ENCODE measurements at regions not wholly inside any gene's neighbourhood (a gene's known extent, or its start where the extent isn't known, plus 50 kb on each side); places are given as distances from the start of the nearest gene placed in this dataset.

GRCh38 chr4:1491328-1492141, 85.3 kb upstream of the NKX1-1 start:
- Histone ChIP-seq H3K9ac (ENCODE audit: low read length) (no peak overlapping the region), H3K9me3 (ENCODE audit: insufficient read depth, low read depth, low read length) (peaks cover 13% of the 10 kb centered on the region)
- no CpG with 5 or more reads among the region's 21 CpGs for WGBS (ENCODE audit: extremely low coverage, insufficient coverage, insufficient read length)

GRCh38 chr4:1490654-1491327, 84.5 kb upstream of the NKX1-1 start:
- no peak overlapping the region for H3K4me3 ChIP-seq (ENCODE audit: low read depth, low read length)
- no peak overlapping the region for H2BK120ac ChIP-seq (ENCODE audit: insufficient read depth, low read length, poor library complexity)
- no peaks in the 10 kb centered on the region for H3K79me1 ChIP-seq (ENCODE audit: low read length)
- H3K4ac ChIP-seq (ENCODE audit: low read depth, low read length), result no peak overlapping the region
- H2BK12ac ChIP-seq (ENCODE audit: low read length), result no peak overlapping the region
- H3K4me1 ChIP-seq (ENCODE audit: control insufficient read depth in 1 of 2, insufficient read depth in 2 of 2, low read length in 2 of 2), result no peaks in the 10 kb centered on the region
- H2BK5ac ChIP-seq (ENCODE audit: low read depth, low read length, poor library complexity), result no peak overlapping the region
- no peak overlapping the region for H2AK5ac ChIP-seq (ENCODE audit: low read length)
- H2AFZ ChIP-seq (ENCODE audit: insufficient read depth, low read length, poor library complexity), result no peak overlapping the region
- H3K27me3 ChIP-seq (ENCODE audit: insufficient read depth, low read length), result no peaks in the 10 kb centered on the region
- H3K9me3 ChIP-seq (ENCODE audit: insufficient read depth, low read depth, low read length), result peaks cover 17% of the 10 kb centered on the region
- no peak overlapping the region for H3K18ac ChIP-seq (ENCODE audit: low read length)
- no peaks in the 10 kb centered on the region for H3K79me2 ChIP-seq (ENCODE audit: control insufficient read depth, insufficient read depth, low read length, poor library complexity)
- no peak for DNase-seq
- no peak overlapping the region for H4K8ac ChIP-seq (ENCODE audit: low read depth, low read length)
- H3K36me3 ChIP-seq (ENCODE audit: control insufficient read depth in 1 of 2, insufficient read depth in 2 of 2, low read length in 2 of 2), result no peaks in the 10 kb centered on the region
- no peak overlapping the region for H3K4me2 ChIP-seq (ENCODE audit: low read length)
- no peak overlapping the region for H4K91ac ChIP-seq (ENCODE audit: low read depth, low read length)
- no peak overlapping the region for H3K14ac ChIP-seq (ENCODE audit: low read length)
- no peak overlapping the region for H3K23ac ChIP-seq (ENCODE audit: low read length)
- H3K9ac ChIP-seq (ENCODE audit: low read length), result no peak overlapping the region
- H3K27ac ChIP-seq (ENCODE audit: low read depth, low read length), result no peak overlapping the region
- no CpG with 5 or more reads among the region's 32 CpGs for WGBS (ENCODE audit: extremely low coverage, insufficient coverage, insufficient read length)
- H4K12ac ChIP-seq (ENCODE audit: low read depth, low read length), result no peak overlapping the region

More at GRCh38 chr4:1491328-1492141, 85.3 kb upstream of the NKX1-1 start:
- Histone ChIP-seq H3K4me3 (ENCODE audit: low read depth, low read length) (no peak overlapping the region), H4K91ac (ENCODE audit: low read depth, low read length) (no peak overlapping the region), H3K79me1 (ENCODE audit: low read length) (no peaks in the 10 kb centered on the region), H3K4ac (ENCODE audit: low read depth, low read length) (no peak overlapping the region), H3K27me3 (ENCODE audit: insufficient read depth, low read length) (no peaks in the 10 kb centered on the region), H2AFZ (ENCODE audit: insufficient read depth, low read length, poor library complexity) (no peak overlapping the region), H3K18ac (ENCODE audit: low read length) (no peak overlapping the region), H3K4me2 (ENCODE audit: low read length) (no peak overlapping the region), H2BK5ac (ENCODE audit: low read depth, low read length, poor library complexity) (no peak overlapping the region), H3K27ac (ENCODE audit: low read depth, low read length) (no peak overlapping the region), H3K36me3 (ENCODE audit: control insufficient read depth in 1 of 2, insufficient read depth in 2 of 2, low read length in 2 of 2) (no peaks in the 10 kb centered on the region), H3K4me1 (ENCODE audit: control insufficient read depth in 1 of 2, insufficient read depth in 2 of 2, low read length in 2 of 2) (no peaks in the 10 kb centered on the region), H3K79me2 (ENCODE audit: control insufficient read depth, insufficient read depth, low read length, poor library complexity) (no peaks in the 10 kb centered on the region), H3K14ac (ENCODE audit: low read length) (no peak overlapping the region), H2BK12ac (ENCODE audit: low read length) (no peak overlapping the region), H2AK5ac (ENCODE audit: low read length) (no peak overlapping the region), H4K8ac (ENCODE audit: low read depth, low read length) (no peak overlapping the region), H2BK120ac (ENCODE audit: insufficient read depth, low read length, poor library complexity) (no peak overlapping the region), H4K12ac (ENCODE audit: low read depth, low read length) (no peak overlapping the region), H3K23ac (ENCODE audit: low read length) (no peak overlapping the region)
- DNase-seq, result no peak

GRCh38 chr4:1490011-1490653, 83.9 kb upstream of the NKX1-1 start:
- Histone ChIP-seq H2BK5ac (ENCODE audit: low read depth, low read length, poor library complexity) (no peak overlapping the region), H2BK120ac (ENCODE audit: insufficient read depth, low read length, poor library complexity) (no peak overlapping the region), H4K12ac (ENCODE audit: low read depth, low read length) (no peak overlapping the region), H3K9me3 (ENCODE audit: insufficient read depth, low read depth, low read length) (peaks cover 17% of the 10 kb centered on the region), H3K79me2 (ENCODE audit: control insufficient read depth, insufficient read depth, low read length, poor library complexity) (no peaks in the 10 kb centered on the region), H3K4me1 (ENCODE audit: control insufficient read depth in 1 of 2, insufficient read depth in 2 of 2, low read length in 2 of 2) (no peaks in the 10 kb centered on the region), H3K18ac (ENCODE audit: low read length) (no peak overlapping the region), H3K27ac (ENCODE audit: low read depth, low read length) (no peak overlapping the region), H3K4ac (ENCODE audit: low read depth, low read length) (no peak overlapping the region), H3K23ac (ENCODE audit: low read length) (no peak overlapping the region), H2AK5ac (ENCODE audit: low read length) (no peak overlapping the region), H3K4me3 (ENCODE audit: low read depth, low read length) (no peak overlapping the region), H3K36me3 (ENCODE audit: control insufficient read depth in 1 of 2, insufficient read depth in 2 of 2, low read length in 2 of 2) (no peaks in the 10 kb centered on the region), H3K27me3 (ENCODE audit: insufficient read depth, low read length) (no peaks in the 10 kb centered on the region), H3K9ac (ENCODE audit: low read length) (no peak overlapping the region), H2BK12ac (ENCODE audit: low read length) (no peak overlapping the region), H2AFZ (ENCODE audit: insufficient read depth, low read length, poor library complexity) (no peak overlapping the region), H3K14ac (ENCODE audit: low read length) (no peak overlapping the region), H3K4me2 (ENCODE audit: low read length) (no peak overlapping the region), H4K8ac (ENCODE audit: low read depth, low read length) (no peak overlapping the region), H3K79me1 (ENCODE audit: low read length) (no peaks in the 10 kb centered on the region), H4K91ac (ENCODE audit: low read depth, low read length) (no peak overlapping the region)
- WGBS (ENCODE audit: extremely low coverage, insufficient coverage, insufficient read length), result no CpG with 5 or more reads among the region's 32 CpGs
- no peak for DNase-seq

- H3K9ac ChIP-seq (ENCODE audit: low read length), result no peak overlapping the region
- no peaks in the 10 kb centered on the region for H3K36me3 ChIP-seq (ENCODE audit: control insufficient read depth in 1 of 2, insufficient read depth in 2 of 2, low read length in 2 of 2)
- H3K27me3 ChIP-seq (ENCODE audit: insufficient read depth, low read length), result no peaks in the 10 kb centered on the region
- WGBS (ENCODE audit: extremely low coverage, insufficient coverage, insufficient read length), result no CpG with 5 or more reads among the region's 9 CpGs
- H4K8ac ChIP-seq (ENCODE audit: low read depth, low read length), result no peak overlapping the region
- no peaks in the 10 kb centered on the region for H3K79me1 ChIP-seq (ENCODE audit: low read length)
- no peak overlapping the region for H2BK120ac ChIP-seq (ENCODE audit: insufficient read depth, low read length, poor library complexity)
- no peak overlapping the region for H3K4ac ChIP-seq (ENCODE audit: low read depth, low read length)
- no peak overlapping the region for H2BK5ac ChIP-seq (ENCODE audit: low read depth, low read length, poor library complexity)
- H4K12ac ChIP-seq (ENCODE audit: low read depth, low read length), result no peak overlapping the region
- no peak overlapping the region for H3K23ac ChIP-seq (ENCODE audit: low read length)
- no peaks in the 10 kb centered on the region for H3K79me2 ChIP-seq (ENCODE audit: control insufficient read depth, insufficient read depth, low read length, poor library complexity)
- no peak overlapping the region for H3K27ac ChIP-seq (ENCODE audit: low read depth, low read length)
- no peaks in the 10 kb centered on the region for H3K4me1 ChIP-seq (ENCODE audit: control insufficient read depth in 1 of 2, insufficient read depth in 2 of 2, low read length in 2 of 2)
- no peak overlapping the region for H3K18ac ChIP-seq (ENCODE audit: low read length)
- no peak overlapping the region for H2BK12ac ChIP-seq (ENCODE audit: low read length)
- no peak overlapping the region for H3K4me3 ChIP-seq (ENCODE audit: low read depth, low read length)
- H3K4me2 ChIP-seq (ENCODE audit: low read length), result no peak overlapping the region
- no peak for DNase-seq
- H3K9me3 ChIP-seq (ENCODE audit: insufficient read depth, low read depth, low read length), result peaks cover 20% of the 10 kb centered on the region
- H4K91ac ChIP-seq (ENCODE audit: low read depth, low read length), result no peak overlapping the region
- H2AFZ ChIP-seq (ENCODE audit: insufficient read depth, low read length, poor library complexity), result no peak overlapping the region
- H2AK5ac ChIP-seq (ENCODE audit: low read length), result no peak overlapping the region
- no peak overlapping the region for H3K14ac ChIP-seq (ENCODE audit: low read length)
These were observed 83.4 kb upstream of the NKX1-1 start for GRCh38 chr4:1489639-1489995.
